Gastroesophageal sphincter (tissue), 4 donors: ENCODE measurements at regions not wholly inside any gene's neighbourhood (a gene's known extent, or its start where the extent isn't known, plus 50 kb on each side); places are given as distances from the start of the nearest gene placed in this dataset.

Experiments
- ATAC-seq: fragments of 150-250 bp; one replicate; pipeline ENCODE4 v1.9.1; 2016; ENCODE audit warnings: mild to moderate bottlenecking, moderate library complexity
- H3K27ac ChIP-seq, 4 donors: fragments of 200-600 bp; sonication (generic) in 3 of 4; 1 replicate in 3 of 4; 2 replicates in 1 of 4; pipeline ENCODE4 v1.5.1; 2016 to 2019
- H3K27me3 ChIP-seq: fragments of 200-600 bp; sonication (generic); one replicate; pipeline ENCODE4 v1.5.1; 2019
- H3K36me3 ChIP-seq, 2 donors: fragments of 200-600 bp; sonication (generic); one replicate each; pipeline ENCODE4 v1.5.1; 2019; ENCODE audit warnings: control low read depth in 1 of 2
- H3K4me1 ChIP-seq, 3 donors: fragments of 200-600 bp; sonication (generic); 1 replicate in 2 of 3; 2 replicates in 1 of 3; pipeline ENCODE4 v1.5.1; 2016 to 2019; ENCODE audit warnings: control low read depth in 2 of 3
- H3K4me3 ChIP-seq, 2 donors: fragments of 200-600 bp; sonication (generic); one replicate each; pipeline ENCODE4 v1.5.1; 2019; ENCODE audit warnings: mild to moderate bottlenecking in 1 of 2, moderate library complexity in 1 of 2
- H3K9me3 ChIP-seq, 3 donors: fragments of 200-600 bp; sonication (generic); one replicate each; pipeline ENCODE4 v1.5.1; 2017 to 2019; ENCODE audit warnings: control low read depth in 2 of 3
- CTCF ChIP-seq, 4 experiments: fragments of 200-600 bp in 2 of 4; fragments of 450-650 bp in 2 of 4; sonication (generic) in 1 of 4; IDR thresholded peaks; one replicate each; pipeline ENCODE4 v1.5.1; 2017 to 2019; ENCODE audit warnings: antibody characterized with exemption in 4 of 4, mild to moderate bottlenecking in 2 of 4, moderate library complexity in 2 of 4
- EP300 ChIP-seq: sonication (generic); formaldehyde crosslinking; IDR thresholded peaks from one replicate; pipeline ENCODE4 v1.6.1; 2017; ENCODE audit warnings: antibody characterized with exemption, mild to moderate bottlenecking
- POLR2A ChIP-seq, 2 donors: fragments of 450-650 bp; IDR thresholded peaks; one replicate each; pipeline ENCODE4 v1.6.1; 2017; ENCODE audit warnings: antibody characterized with exemption in 2 of 2, mild to moderate bottlenecking in 2 of 2, moderate library complexity in 1 of 2
- POLR2AphosphoS5 ChIP-seq: sonication (generic); formaldehyde crosslinking; IDR thresholded peaks from one replicate; pipeline ENCODE4 v1.6.1; 2017; ENCODE audit warnings: antibody characterized with exemption
- WGBS, 2 donors: methylation state at CpG; one replicate each; pipeline ENCODE4 v1.1.5; 2018; ENCODE audit warnings: low coverage in 1 of 2; 5-methylcytosine and 5-hydroxymethylcytosine counted together

DNA sequence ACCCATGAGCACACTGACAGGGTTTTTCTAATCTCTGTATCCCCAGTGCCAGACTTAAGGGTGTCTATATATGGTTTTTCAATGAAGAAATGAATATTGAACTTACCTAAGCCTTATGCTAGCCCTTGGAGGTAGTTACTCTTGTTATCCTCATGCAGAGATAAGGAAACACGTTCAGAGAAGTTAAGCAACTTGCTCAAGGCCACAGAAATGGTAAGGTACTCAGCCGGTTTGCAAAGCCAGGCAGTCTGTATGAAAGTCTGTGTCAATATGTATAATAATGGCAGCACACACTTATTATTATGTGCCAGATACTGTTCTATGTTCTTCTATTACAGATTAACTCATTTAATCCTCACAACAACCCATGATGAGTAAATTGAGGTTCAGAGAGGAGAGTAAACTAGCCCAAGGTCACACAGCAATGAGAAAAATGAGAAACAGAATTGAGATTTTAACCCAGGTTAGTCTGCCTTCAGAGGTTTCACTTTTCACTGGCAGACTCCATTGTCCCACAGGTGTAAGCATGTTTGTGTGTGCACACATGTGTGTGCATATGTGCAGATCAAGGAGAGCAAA lies 54.6 kb upstream of the CSF3R start:
- H3K36me3 ChIP-seq = no peaks in the 10 kb centered on the region
- no peak overlapping the region for H3K27ac ChIP-seq
- 30 to 44% methylated on average over 2 of the region's 2 CpGs for WGBS, 2 donors
- no peak for ATAC-seq
- no peaks in the 10 kb centered on the region for H3K4me1 ChIP-seq
- no peak overlapping the region for H3K4me3 ChIP-seq
- TF ChIP-seq POLR2A (IDR thresholded peaks at IDR 0.05) (no peak), CTCF (IDR thresholded peaks at IDR 0.05) (no peak), EP300 (no peak), POLR2AphosphoS5 (no peak)
- H3K27me3 ChIP-seq = peaks cover 42% of the 10 kb centered on the region
- peaks cover 0 to 15% (median 0%) of the 10 kb centered on the region in 3 donors for H3K9me3 ChIP-seq

DNA sequence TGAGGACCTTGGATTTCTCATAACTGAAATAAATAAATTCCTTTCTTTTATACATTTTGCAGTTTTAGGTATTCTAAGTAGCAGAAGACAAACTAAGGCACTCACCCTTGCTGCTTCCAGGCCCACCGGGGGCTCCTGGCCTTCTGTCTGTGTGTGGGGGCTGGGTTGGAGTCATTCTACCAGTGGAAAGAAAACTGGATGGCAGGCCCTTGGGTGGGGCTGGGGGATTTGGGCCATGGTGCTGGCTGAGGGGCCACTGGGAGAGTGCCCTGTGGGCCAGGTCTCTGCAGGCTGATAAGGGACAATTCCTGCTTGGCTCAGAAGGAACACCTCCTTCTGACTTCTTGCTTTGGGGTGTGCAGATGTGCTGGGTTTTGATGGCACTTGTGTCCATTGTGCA lies 54.0 kb upstream of the CSF3R start:
- Histone ChIP-seq H3K27me3 (peaks cover 37% of the 10 kb centered on the region), H3K4me1 (no peaks in the 10 kb centered on the region), H3K27ac (no peak overlapping the region), H3K4me3 (no peak overlapping the region), H3K9me3 (peaks cover 0 to 20% (median 0%) of the 10 kb centered on the region in 3 donors), H3K36me3 (no peaks in the 10 kb centered on the region)
- TF ChIP-seq POLR2A (IDR thresholded peaks at IDR 0.05) = no peak
- TF ChIP-seq EP300 = no peak
- WGBS, 2 donors = no CpG with 5 or more reads among the region's 1 CpG
- ATAC-seq = no peak

DNA sequence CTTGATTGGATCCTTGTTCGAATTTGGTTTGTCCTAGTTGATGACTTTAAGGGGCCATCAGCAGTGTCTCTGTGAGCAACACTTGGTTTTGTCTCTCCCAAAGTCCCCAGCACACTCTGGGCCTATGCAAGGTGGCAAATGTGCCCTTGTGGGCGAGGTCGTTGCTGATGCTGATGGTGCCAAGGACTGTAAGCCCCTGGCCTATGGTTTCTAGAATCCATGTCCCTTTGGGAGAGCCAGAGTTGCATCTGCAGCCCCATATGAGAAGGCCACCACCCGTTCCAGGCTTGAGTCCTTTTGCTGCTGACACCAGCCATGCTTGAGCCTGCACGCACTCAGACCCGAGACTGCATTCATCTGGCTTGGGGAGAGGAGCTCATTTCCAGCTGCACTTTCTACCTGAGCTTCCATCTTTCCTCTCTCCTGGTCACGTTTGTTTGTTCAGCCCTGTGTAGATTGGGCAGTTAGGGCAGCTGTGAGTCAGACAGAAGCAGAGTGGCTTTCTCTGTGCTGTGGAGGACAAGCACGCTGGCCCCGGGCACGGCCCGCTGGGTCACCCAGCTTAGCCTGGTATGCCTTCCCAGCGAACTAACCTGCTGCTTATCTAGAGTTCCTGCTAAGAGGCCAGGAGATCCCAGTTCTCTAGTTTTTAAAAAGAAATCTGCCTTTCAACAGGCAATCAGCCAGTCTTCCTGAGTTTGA lies 52.1 kb upstream of the CSF3R start:
- no peak overlapping the region for H3K27ac ChIP-seq
- WGBS, 2 donors = 47 to 58% methylated on average over 2 to 6 of the region's 12 CpGs
- H3K4me1 ChIP-seq = no peaks in the 10 kb centered on the region
- no peak for ATAC-seq
- peaks cover 47% of the 10 kb centered on the region for H3K27me3 ChIP-seq
- H3K36me3 ChIP-seq = no peaks in the 10 kb centered on the region
- TF ChIP-seq EP300 (no peak), CTCF (IDR thresholded peaks at IDR 0.05) (no peak), POLR2AphosphoS5 (no peak), POLR2A (IDR thresholded peaks at IDR 0.05) (no peak)
- H3K4me3 ChIP-seq = no peak overlapping the region
- peaks cover 0 to 22% (median 0%) of the 10 kb centered on the region in 3 donors for H3K9me3 ChIP-seq

GRCh38 chr1:36533897-36534296 lies 51.2 kb upstream of the CSF3R start:
- 84 to 92% methylated on average over 2 to 4 of the region's 4 CpGs for WGBS, 2 donors
- no peak overlapping the region for H3K4me3 ChIP-seq

GRCh38 chr1:36532810-36533401 lies 50.2 kb upstream of the CSF3R start:
- TF ChIP-seq POLR2AphosphoS5 (no peak), EP300 (no peak), CTCF (IDR thresholded peaks at IDR 0.05) (no peak), POLR2A (IDR thresholded peaks at IDR 0.05) (no peak)
- Histone ChIP-seq H3K9me3 (peaks cover 0 to 22% (median 0%) of the 10 kb centered on the region in 3 donors), H3K27ac (no peak overlapping the region), H3K4me1 (no peaks in the 10 kb centered on the region), H3K36me3 (no peaks in the 10 kb centered on the region), H3K27me3 (peaks cover 48% of the 10 kb centered on the region), H3K4me3 (no peak overlapping the region)
- 67 to 87% methylated on average over 2 to 3 of the region's 3 CpGs for WGBS, 2 donors
- ATAC-seq = no peak

More at GRCh38 chr1:36533897-36534296, 51.2 kb upstream of the CSF3R start:
- no peak for ATAC-seq
- Histone ChIP-seq H3K36me3 (no peaks in the 10 kb centered on the region), H3K27ac (no peak overlapping the region), H3K27me3 (peaks cover 48% of the 10 kb centered on the region), H3K9me3 (peaks cover 0 to 22% (median 0%) of the 10 kb centered on the region in 3 donors), H3K4me1 (no peaks in the 10 kb centered on the region)
- no peak for TF ChIP-seq POLR2AphosphoS5
- no peak for TF ChIP-seq POLR2A (IDR thresholded peaks at IDR 0.05)
- TF ChIP-seq CTCF (IDR thresholded peaks at IDR 0.05) = no peak
- TF ChIP-seq EP300 = no peak
